ENCODE measurements at regions not wholly inside any gene's neighbourhood (a gene's known extent, or its start where the extent isn't known, plus 50 kb on each side); places are given as distances from the start of the nearest gene placed in this dataset.
"Not testable (repeated sequence)": the region's sequence is repeated elsewhere in the genome, so short reads cannot be mapped to it uniquely, and the experiment has no call there.

- DNase-seq (ENCODE audit: low read depth) = no peak
Measured at GRCh38 chr6:147674099-147674498, 165.6 kb downstream of the SAMD5 start.

- no peak for DNase-seq (ENCODE audit: low read depth)
Measured at GRCh38 chr6:147674794-147675193, 166.3 kb downstream of the SAMD5 start.

- no peak for DNase-seq (ENCODE audit: low read depth)
Measured at GRCh38 chr6:147675281-147675680, 166.8 kb downstream of the SAMD5 start.

- DNase-seq (ENCODE audit: low read depth) = no peak
Measured at GRCh38 chr6:147676495-147677199, 168.2 kb downstream of the SAMD5 start.

DNA sequence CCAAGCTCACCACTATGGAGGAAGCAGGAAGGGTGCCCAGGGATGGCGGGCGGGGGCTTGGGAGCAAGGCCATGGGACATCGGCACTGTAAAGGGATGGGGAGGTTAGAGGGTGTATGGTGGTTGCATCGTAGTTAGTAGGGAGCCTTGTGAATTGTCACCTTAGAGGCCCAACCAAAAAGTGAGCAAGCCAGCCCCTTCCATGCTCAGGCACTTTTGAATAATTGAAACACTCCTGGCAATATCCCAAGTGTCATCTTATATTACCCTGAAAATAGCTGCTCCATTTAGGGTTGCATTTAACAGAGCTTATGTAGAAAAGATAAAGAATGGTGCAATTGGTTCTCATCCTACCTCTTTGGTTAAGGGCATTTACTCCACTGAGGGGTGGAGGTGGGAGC, 169.2 kb downstream of the SAMD5 start:
- no peak for DNase-seq (ENCODE audit: low read depth)

DNA sequence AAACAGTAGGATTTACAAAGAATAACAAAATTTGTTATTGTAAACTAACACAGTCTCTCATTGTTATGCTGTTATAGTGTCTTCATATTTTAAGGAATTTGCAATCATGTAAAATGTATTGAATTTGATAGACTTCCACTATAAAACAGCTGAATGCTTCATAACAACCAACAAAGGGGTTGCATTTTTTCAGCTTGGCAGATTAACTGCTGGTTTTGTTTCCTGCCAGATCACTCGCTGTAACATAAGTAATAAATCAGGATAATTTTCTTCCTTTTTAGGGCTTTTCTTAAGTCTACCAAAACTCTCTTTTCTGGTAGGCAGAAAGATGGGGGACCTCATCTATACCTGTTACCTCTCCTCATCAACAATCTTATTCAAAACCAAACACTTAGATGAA, 169.8 kb downstream of the SAMD5 start:
- DNase-seq (ENCODE audit: low read depth) = no peak

DNA sequence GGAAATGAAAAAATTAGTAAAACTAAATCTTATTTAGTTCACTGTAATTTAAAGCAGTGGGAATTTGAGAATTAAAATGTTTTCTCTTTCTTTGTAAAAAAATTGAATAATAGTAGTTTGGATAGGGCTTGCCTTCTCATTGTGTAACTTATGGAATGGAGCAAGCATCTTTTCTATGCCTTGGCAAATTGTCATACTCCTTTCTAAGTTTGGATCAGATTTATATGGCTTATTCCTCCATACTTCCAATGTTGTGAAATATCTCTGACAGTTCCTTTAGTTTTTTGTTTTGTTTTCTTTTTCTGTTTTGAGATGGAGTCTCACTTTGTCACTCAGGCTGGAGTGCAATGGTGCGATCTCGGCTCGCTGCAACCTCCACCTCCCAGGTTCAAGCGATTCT, 176.4 kb downstream of the SAMD5 start:
- DNase-seq (ENCODE audit: low read depth) = no peak

DNA sequence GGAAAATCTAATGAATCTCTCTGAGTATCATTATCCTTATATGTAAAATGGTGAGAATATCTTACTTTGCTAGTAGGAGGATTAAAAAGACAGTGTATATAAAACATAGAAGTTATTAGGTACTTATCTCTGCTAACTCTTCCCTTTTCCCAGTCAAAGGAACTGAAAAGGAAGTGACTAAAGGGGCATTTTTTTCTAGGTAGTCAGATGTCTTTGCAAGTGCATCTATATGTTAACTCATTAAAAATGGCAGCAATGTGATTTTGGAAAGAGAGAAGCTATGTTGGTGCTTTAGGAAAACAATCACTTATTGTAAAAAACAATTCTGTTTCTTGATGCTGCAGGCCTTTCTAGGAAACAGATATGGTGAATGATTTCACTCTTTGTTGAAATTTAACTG, 180.9 kb downstream of the SAMD5 start:
- DNase-seq (ENCODE audit: low read depth) = no peak

- no peak for DNase-seq (ENCODE audit: low read depth)
Measured at GRCh38 chr6:147691446-147691845, 183.0 kb downstream of the SAMD5 start.

GRCh38 chr6:147693181-147693580, 184.7 kb downstream of the SAMD5 start:
- no peak for DNase-seq (ENCODE audit: low read depth)

- DNase-seq (ENCODE audit: low read depth) = not testable (repeated sequence)
Measured at GRCh38 chr6:147694556-147694955, 186.1 kb downstream of the SAMD5 start.

DNA sequence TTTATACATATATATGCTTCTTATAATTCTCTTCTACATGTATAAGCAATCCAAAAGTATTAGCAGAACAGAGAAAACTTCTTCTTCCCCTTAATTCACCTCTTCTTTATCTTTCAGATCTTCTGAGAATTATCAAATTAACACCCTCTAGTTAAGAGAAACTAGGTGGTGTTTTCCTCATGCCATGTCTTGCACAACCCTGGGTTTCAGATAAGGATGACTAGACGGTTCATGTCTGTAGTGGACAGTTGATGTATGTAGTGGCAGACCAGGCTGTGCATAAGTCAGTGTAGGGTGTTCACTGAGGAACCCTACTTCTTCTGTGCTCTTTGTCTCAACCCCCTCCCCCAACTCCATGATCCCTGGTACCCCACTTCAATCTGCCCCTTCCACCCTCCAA, 187.3 kb downstream of the SAMD5 start:
- DNase-seq (ENCODE audit: low read depth) = no peak

DNA sequence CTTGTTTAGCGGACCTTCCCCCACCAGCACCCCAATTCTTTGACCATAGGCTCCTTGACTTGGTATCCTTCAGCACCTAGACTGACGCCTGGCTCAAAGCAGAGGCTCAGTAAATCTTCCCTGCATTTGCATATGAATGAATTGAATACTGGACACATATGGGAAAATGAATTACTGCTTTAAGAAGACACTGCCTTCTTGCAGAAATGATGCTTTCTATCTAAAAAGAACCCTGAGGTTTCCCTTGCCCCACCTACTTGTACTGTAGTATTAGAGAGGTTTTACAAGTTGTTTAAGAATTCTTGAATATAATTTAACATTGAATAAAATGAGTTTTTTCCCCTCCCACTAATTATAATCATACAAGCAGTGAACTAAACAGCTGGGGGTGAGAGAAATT, 190.7 kb downstream of the SAMD5 start:
- no peak for DNase-seq (ENCODE audit: low read depth)

DNA sequence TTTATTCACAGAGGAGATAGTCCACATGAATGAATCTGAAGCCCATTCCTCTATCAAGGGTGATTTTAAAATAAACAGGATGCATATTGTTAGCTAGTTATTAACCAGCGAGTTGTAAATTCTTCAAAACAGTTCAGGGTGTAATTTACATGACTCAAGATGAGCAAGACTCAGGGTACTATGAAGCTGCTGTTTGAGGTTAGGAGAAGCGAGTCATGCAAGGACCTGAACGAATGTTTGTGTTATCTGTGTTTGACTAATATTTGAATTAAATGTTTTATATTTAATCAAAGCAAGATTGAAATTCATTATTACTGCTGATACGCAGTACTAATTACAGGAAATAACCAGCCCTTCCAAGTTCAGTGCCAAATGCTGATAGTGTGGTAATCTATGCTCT, 191.1 kb downstream of the SAMD5 start:
- DNase-seq (ENCODE audit: low read depth) = no peak

GRCh38 chr6:147700436-147701209, 192.1 kb downstream of the SAMD5 start:
- no peak for DNase-seq (ENCODE audit: low read depth)

- no peak for DNase-seq (ENCODE audit: low read depth)
Measured at GRCh38 chr6:147704691-147705090, 196.2 kb downstream of the SAMD5 start.

- DNase-seq (ENCODE audit: low read depth) = no peak
Measured at GRCh38 chr6:147707524-147707923, 199.0 kb downstream of the SAMD5 start.

- DNase-seq (ENCODE audit: low read depth) = no peak
Measured at GRCh38 chr6:147708170-147708569, 199.7 kb downstream of the SAMD5 start.

DNA sequence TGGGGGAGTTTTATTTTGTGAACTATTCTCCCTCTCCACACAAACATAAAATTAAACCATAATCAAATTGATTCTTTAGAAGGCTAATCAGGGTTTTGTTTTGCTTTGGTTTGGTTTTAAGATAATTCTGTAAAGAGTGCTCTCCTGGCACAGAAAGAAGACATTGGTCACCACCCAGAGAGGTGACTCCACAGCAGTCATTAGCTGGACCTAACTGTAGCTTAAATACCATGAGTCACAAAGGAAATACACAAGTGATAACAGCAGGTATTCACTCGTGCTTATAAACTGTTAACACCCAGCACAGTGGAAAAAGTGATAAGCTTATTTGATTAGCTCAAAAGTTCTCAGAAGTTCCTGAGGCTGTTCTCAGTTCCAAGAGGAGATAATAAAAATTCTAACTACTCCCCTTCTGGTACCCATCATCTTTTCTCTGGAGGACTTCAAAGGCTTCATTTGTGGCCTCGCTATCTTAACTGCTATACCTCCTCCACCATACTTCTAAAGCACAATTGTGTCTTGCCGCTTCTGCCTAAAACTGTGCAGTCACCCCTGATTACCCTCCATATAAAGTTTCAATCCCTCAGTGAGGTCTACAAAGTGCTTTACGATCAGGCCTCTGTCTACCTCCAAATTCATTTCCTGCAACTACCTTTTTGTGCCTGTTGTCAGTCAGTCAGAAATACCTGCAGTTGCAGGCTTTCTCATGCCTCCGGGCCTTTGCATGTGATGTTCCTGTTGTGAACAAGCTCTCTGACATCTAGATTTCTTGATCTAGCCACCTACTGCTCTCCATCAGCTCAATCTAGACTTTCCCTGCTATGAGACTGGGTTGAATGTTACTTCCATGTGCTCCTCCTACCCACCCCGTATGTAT, 201.1 kb downstream of the SAMD5 start:
- no peak for DNase-seq (ENCODE audit: low read depth)

DNA sequence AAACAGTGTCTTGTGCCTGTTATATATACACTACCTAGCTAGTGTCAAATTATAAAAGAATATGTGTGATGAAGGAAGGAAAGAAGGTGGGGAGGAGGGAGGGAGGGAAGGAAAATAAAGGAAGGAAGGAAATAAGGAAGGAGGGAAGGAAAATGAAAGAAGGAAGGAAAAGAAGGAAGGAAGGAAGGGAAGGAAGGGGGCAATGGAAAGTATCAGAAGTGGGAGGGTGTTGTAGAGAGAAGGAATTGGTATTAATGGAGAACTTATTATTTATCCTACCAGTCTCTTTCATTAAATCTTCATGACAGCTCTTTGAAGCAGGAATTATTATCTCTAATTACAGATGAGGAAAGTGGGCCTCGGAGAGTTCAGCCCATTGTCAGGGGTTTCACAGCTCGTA, 202.4 kb downstream of the SAMD5 start:
- no peak for DNase-seq (ENCODE audit: low read depth)

DNA sequence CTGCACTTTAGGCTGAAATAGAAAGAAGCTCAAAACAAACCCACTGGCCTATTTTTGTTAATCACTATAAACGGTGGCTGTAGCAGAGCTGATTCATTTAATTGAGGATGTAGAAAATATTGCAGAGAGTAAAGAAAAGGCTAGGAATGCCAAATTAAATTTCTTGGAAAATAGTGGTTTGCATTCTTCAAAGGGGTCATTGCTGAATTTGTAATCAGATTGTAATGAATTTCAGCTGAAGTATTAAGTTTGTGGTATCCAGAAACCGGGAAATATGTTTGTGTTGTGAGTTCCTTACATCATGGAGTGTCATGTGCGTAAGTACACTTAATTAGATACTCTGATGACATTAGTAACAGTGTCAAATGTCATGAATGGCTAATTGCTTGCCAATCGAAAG, 203.0 kb downstream of the SAMD5 start:
- no peak for DNase-seq (ENCODE audit: low read depth)

DNA sequence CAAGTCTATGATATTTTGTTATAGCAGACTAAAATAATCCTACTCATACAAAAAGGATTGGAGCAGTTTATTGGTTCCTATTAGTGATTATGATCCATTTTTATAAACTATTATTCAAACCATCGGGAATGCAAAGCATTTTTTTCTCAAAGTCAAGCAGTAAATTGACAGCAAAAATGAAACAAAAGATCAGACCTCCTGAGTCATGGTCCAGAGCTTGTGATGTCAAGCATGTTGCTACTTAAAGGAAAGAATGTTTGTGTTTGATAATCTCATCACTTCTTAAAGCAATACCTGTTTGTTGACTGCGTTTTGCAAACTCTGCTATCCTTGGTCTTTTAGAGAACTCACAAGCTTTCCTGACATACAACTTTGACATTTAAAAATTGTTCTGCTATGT, 204.4 kb downstream of the SAMD5 start:
- no peak for DNase-seq (ENCODE audit: low read depth)

DNA sequence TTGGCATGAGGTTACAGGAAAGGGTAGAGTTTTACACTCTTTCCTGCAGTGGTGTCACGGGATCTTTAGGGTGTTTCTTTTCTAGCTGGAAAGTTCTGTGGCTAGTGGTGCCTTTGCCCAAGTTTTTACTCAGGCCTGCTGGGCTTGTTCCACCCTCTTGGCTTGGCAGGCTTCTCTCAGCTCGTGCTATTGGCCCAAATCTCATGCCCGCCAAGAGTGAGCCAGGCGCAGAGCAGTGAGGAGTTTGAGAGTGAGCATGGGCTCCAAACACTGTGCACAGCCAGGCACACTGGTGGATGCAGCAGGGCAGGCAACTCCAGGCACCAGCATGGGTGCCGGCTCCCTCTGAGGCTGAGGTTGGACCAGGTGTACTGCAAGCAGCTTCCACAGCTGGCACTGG, 206.5 kb downstream of the SAMD5 start:
- DNase-seq (ENCODE audit: low read depth) = no peak
